HG02970 (cell line): ENCODE measurements at regions not wholly inside any gene's neighbourhood (a gene's known extent, or its start where the extent isn't known, plus 50 kb on each side); places are given as distances from the start of the nearest gene placed in this dataset.

Experiments
- ATAC-seq: cut with Tn5 transposase; IDR thresholded peaks from one replicate; pipeline ENCODE4 v1.9.1; 2021; ENCODE audit warnings: mild to moderate bottlenecking, moderate library complexity, moderate number of reproducible peaks; ENCODE audit not compliant: unreplicated experiment, low FRiP score

- no peak for ATAC-seq
Observed at GRCh38 chr6:45743028-45743615, 272.5 kb downstream of the CLIC5 start.

DNA sequence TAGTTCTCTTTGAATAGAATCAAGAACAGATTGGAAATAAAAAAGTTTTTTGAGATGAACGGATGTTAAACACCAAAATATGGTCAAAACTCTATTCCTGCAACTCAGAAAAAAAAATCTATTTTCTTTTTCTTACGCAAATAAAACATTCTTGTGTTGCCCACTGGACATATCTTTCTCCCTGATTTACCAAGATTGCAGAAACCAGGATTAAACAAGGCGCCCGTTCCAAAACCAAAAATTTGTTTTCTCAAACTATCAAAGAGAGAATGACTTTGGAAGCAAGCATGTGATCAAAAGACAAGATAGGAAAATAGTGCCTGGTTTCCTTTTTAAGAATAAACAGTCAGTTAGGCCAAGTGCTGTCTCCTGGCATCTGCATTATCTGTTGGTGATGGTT is 273.1 kb downstream of the CLIC5 start:
- ATAC-seq, result no peak

GRCh38 chr6:45741437-45742171 is 274.1 kb downstream of the CLIC5 start:
- ATAC-seq, result peak; percentile 43

GRCh38 chr6:45739058-45739457 is 276.6 kb downstream of the CLIC5 start:
- ATAC-seq, result no peak

DNA sequence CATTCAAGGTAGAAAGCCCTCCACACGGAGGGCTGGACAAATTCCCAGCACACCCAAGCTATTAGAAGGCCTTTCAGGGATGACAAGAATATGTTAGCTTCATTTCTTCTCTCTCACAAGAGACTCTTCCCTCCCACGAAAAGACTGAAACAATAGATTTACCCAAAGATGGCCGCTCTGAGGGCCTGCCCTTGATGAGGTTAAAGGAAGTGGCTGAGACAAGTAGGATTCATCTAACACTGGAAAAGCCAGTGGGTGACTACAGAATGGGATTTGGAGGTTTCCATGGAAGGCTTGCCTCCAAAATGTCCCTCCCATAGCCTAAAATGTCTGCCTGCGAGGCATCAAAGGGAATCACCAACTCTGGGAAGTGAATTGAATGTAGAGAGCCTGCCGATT is 277.6 kb downstream of the CLIC5 start:
- ATAC-seq, result no peak

- ATAC-seq, result peak; percentile 64
Observed at GRCh38 chr6:45737331-45738056, 278.2 kb downstream of the CLIC5 start.

- ATAC-seq, result no peak
Observed at GRCh38 chr6:45736134-45736533, 279.5 kb downstream of the CLIC5 start.

DNA sequence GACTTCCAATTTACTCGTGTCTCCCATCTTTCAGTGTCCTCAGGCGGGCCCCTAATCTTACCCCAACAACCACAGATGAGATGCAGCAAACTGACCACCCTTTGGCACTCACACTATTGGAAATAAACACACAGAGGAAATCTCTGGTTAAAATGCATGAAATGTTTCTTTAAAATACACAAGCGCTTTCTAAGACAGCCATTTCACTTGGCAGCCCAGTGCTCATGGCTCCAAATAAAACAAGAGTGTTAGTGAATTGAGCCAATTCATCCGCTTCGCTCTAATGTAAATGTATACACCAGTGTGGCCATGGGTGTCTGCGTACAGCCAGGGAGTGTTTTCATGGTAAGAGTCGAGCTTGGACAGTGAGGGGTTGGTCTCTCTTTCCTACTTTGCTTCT is 282.9 kb downstream of the CLIC5 start:
- ATAC-seq, result no peak

DNA sequence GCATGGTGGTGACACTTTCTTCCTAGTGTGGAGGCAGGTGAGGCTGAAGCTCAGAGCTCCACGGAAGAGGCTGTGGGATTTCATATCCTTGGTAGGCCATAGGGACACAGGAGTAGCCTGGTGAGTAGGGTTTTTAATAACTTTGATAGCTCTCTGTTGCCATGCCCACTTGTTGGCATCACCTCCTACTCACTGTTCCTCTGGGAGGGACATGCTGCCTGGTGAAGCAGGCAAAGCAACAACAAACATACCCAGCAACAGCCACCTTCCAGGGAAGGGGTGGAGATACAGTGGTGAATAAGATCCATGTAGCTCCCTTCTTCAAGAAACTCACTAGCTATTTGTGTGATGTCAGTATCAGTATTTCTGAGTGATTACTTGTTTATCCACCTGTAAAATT is 285.4 kb downstream of the CLIC5 start:
- ATAC-seq, result no peak

- no peak for ATAC-seq
Observed at GRCh38 chr6:45728674-45729073, 287.0 kb downstream of the CLIC5 start.

DNA sequence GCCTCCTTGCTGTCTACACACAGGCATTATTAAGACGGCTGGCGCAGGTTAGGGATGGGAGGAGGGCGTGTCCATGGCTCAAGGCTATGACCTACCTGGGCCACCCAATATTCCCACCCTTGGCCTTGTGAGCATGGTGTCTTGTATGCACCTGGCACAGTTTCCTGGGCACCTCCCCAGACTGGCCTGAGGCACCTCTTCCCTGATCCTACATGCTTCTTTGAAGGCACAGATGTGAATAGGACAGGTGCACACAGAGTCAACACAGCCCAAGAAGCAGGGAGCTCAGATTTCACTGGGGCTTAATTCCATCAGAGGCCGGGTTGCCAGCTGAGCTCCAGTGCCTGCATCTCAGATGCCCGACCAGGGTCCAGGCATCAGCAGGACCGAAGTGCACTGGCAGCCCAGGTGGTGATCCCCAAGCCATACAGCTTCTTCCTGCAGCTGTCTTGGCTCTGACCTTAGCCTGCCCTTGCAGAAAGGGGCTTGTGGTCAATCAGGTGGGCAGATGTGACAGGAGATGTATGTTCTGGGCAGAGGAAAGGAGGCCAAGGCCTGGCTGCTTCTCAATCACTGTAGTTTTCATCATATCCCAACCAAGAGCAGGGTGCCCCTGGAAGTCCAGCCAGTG is 287.7 kb downstream of the CLIC5 start:
- no peak for ATAC-seq

DNA sequence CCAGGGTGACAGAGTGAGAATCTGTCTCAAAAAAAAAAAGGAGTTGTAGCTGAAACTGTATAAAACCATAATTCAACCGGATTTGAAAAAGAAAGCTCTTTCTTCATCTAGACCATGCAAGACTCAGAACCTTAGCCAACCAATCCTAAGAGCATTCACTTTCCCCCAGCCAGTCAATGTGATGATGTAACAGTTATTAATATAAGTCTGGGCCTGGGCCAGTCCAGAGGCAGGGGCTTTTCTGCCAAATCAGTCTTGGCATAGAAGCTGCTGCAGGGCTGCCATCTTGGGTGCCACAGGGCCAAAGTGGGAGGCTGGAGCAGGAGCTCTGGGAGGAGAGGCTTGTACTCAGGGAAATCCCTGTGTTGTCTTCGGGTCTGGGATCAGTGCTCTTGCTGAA is 288.4 kb downstream of the CLIC5 start:
- ATAC-seq, result no peak

- ATAC-seq, result no peak
Observed at GRCh38 chr6:45726444-45726843, 289.2 kb downstream of the CLIC5 start.

GRCh38 chr6:45724511-45724910 is 291.1 kb downstream of the CLIC5 start:
- ATAC-seq, result no peak

GRCh38 chr6:45724027-45724426 is 291.6 kb downstream of the CLIC5 start:
- ATAC-seq, result no peak

GRCh38 chr6:45722876-45723275 is 292.8 kb downstream of the CLIC5 start:
- ATAC-seq, result no peak

DNA sequence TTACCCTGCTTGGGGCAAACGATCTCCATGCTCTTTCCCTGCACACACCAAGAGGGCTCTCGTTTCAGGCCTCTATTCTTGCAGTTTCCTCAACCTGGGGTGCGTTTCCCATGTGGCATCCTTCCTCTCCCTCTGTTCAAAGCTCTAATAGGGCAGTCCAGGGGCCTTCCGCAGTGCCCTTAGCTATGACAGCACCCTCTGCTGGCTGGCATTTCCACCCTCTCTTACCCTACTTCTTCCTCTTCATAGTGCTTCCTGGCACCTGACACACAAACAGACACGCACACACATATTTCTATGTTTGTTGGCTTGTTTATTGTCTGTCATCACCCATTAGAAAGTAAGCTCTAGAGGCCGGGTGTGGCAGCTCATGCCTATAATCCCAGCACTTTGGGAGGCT is 294.0 kb downstream of the CLIC5 start:
- ATAC-seq, result no peak

- ATAC-seq, result no peak
Observed at GRCh38 chr6:45718871-45719270, 296.8 kb downstream of the CLIC5 start.

DNA sequence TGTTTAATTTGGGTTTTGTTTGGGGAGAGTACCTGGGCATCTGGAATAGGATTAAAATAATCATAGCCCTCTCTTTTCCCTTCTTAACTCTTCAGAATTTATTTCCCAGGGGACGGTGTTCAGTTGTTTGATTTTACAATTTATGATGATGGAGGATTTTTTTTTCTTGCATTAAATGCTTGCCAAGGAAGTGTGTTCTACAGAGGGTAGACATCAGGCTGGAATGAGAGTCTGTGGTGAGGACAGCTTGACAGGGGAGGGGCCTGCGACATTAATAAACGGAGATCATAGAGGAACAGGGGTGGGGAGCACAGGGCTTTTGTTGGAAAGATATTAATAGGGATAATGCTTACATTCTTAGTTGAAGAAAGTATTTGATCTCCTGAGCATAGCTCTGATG is 297.5 kb downstream of the CLIC5 start:
- no peak for ATAC-seq

DNA sequence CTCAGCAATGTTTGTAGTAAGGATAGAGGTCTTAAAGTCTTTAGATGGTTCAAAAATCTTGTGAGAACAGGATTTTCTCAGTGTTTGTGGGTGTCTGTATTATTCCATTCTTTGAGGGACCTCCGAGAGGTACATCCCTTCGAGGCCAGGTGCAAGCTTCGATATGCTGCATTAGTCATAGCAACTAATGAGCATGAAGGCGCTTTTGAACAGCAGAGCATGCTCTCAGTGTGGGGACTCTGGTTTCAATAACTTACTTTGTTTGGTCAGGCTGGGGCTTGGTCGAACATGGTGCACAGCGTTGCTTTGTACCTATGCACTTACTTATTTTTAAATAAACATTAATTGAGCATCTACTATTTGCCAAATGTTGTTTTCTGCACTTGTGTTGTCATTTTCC is 297.9 kb downstream of the CLIC5 start:
- no peak for ATAC-seq

DNA sequence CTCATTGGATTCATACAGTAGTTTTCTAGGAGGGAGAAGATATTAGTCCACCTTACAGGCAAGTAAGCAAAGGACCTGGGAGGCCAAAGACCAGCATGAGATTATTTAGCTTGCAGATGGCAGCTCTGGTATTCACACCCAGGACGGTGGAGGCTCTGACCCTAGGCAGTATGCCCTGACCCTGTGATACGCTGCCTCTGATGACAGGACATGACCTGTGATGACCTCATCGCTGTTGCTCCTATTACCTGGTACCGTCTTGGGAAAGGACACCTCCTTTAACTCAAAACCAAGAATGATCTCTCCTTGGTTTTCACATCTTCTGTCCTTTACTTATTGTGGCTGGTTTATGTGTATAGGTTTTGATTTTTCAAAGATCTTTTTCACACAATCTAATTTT is 298.6 kb downstream of the CLIC5 start:
- ATAC-seq, result no peak

DNA sequence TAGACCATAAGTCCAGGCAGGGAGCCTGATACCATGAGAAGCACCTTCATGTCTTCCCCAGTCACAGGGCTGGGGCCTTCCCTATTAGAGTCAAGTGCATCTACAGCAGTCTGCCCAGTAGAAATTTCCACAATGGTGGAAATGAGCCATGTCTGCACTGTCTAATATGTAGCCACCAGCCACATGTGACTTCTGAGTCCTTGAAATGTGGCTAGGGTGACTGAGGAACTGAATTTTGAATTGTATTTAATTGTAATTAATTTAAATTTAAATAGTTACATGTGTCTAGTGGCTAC is 300.2 kb downstream of the CLIC5 start:
- ATAC-seq, result no peak
